T-cell (primary cell): ENCODE measurements at regions not wholly inside any gene's neighbourhood (a gene's known extent, or its start where the extent isn't known, plus 50 kb on each side); places are given as distances from the start of the nearest gene placed in this dataset.

Source experiments
- ATAC-seq, 4 experiments: fragments of 200-7000 bp in 3 of 4; fragments of 150-1000 bp in 1 of 4; cut with Tn5 transposase; replicated peaks in 1 of 4; 1 replicate in 3 of 4; 2 replicates in 1 of 4; pipeline ENCODE4 v1.10.0; 2021; ENCODE audit warnings: moderate library complexity in 3 of 4, mild to moderate bottlenecking in 2 of 4, moderate number of reproducible peaks in 1 of 4
- CTCF ChIA-PET, 2 donors: fragments of 300-600 bp; sonication (Branson Sonifier 250); formaldehyde crosslinking; loops; one replicate each; lab custom pipeline; 2022; ENCODE audit warnings: antibody characterized with exemption in 2 of 2; lab: Charles Lee
- POLR2A ChIA-PET, 2 donors: fragments of 300-600 bp; sonication (Branson Sonifier 250); formaldehyde crosslinking; loops; one replicate each; lab custom pipeline; 2022; ENCODE audit warnings: antibody characterized with exemption in 2 of 2; lab: Charles Lee
- DNase-seq, 35 experiments: peaks; one replicate each; pipeline versions ENCODE4 v3.0.0 to v3.0.0-alpha.2; 2013 to 2023
- H3K27ac ChIP-seq: one replicate; pipeline ENCODE4 v1.5.1; 2013; ENCODE audit warnings: low read length
- H3K27me3 ChIP-seq, 2 experiments: replicated peaks in 1 of 2; 1 replicate in 1 of 2; 2 replicates in 1 of 2; pipeline versions ENCODE4 v1.6.1 to v1.7.0; 2013; ENCODE audit warnings: low read length in 1 of 2, mixed read lengths in 1 of 2; ENCODE audit not compliant: control insufficient read depth in 2 of 2, insufficient read depth in 2 of 2; ENCODE audit errors: extremely low read depth in 1 of 2
- H3K36me3 ChIP-seq, 2 donors: 1 replicate in 1 of 2; 2 replicates in 1 of 2; pipeline versions ENCODE4 v1.6.1 to v1.7.0; 2013; ENCODE audit warnings: low read length in 1 of 2; ENCODE audit not compliant: control insufficient read depth in 2 of 2, insufficient read depth in 1 of 2; ENCODE audit errors: extremely low read depth in 1 of 2
- H3K4me1 ChIP-seq, 2 experiments: 1 replicate in 1 of 2; 2 replicates in 1 of 2; pipeline versions ENCODE4 v1.6.1 to v1.7.0; 2013; ENCODE audit warnings: low read length in 2 of 2, mixed read lengths in 1 of 2; ENCODE audit not compliant: insufficient read depth in 2 of 2, control insufficient read depth in 1 of 2; ENCODE audit errors: extremely low read depth in 1 of 2
- H3K4me3 ChIP-seq, 2 donors: 1 replicate in 1 of 2; 2 replicates in 1 of 2; pipeline versions ENCODE4 v1.5.1 to v1.7.0; 2013; ENCODE audit warnings: mild to moderate bottlenecking in 2 of 2, low read length in 1 of 2, moderate library complexity in 1 of 2; ENCODE audit not compliant: control insufficient read depth in 1 of 2; ENCODE audit errors: extremely low read depth in 1 of 2
- H3K9me3 ChIP-seq: 2 replicates; pipeline ENCODE4 v1.7.0; 2013
- H3K27ac Mint-ChIP-seq, 2 donors: one replicate each; pipeline ENCODE4 v1.8.0; 2020 to 2021; ENCODE audit warnings: mild to moderate bottlenecking in 2 of 2, mixed read lengths in 2 of 2
- H3K27me3 Mint-ChIP-seq, 2 donors: one replicate each; pipeline ENCODE4 v1.8.0; 2021 to 2022; ENCODE audit warnings: mixed read lengths in 2 of 2
- H3K36me3 Mint-ChIP-seq: one replicate; pipeline ENCODE4 v1.8.0; 2021; ENCODE audit warnings: mixed read lengths
- H3K4me1 Mint-ChIP-seq, 3 donors: one replicate each; pipeline ENCODE4 v1.8.0; 2020 to 2022; ENCODE audit warnings: mixed read lengths in 3 of 3, mild to moderate bottlenecking in 1 of 3
- H3K4me3 Mint-ChIP-seq, 3 donors: one replicate each; pipeline ENCODE4 v1.8.0; 2020 to 2022; ENCODE audit warnings: mild to moderate bottlenecking in 3 of 3, mixed read lengths in 3 of 3, moderate library complexity in 3 of 3
- H3K9me3 Mint-ChIP-seq, 3 donors: one replicate each; pipeline ENCODE4 v1.8.0; 2020 to 2022; ENCODE audit warnings: mixed read lengths in 3 of 3
- WGBS: methylation state at CpG from one replicate; pipeline ENCODE4 v1.1.5; 2013; ENCODE audit warnings: missing lambda C conversion rate; ENCODE audit not compliant: insufficient coverage; 5-methylcytosine and 5-hydroxymethylcytosine counted together

GRCh38 chr19:29263305-29264135, 50.6 kb upstream of the UQCRFS1 start:
- H3K27me3 Mint-ChIP-seq, result peaks cover 31 to 34% of the 10 kb centered on the region in 2 donors
- H3K4me1 Mint-ChIP-seq, result peaks cover 0 to 7% (median 0%) of the 10 kb centered on the region in 3 donors
- ATAC-seq (peak; percentile 43 to 59 (median 46)), DNase-seq (peak in 34 of 35 experiments; percentile 12 to 74 (median 44))
- WGBS, result 24% methylated on average over 7 of the region's 8 CpGs
- Histone ChIP-seq H3K4me3 (no peak overlapping the region), H3K4me1 (peaks cover 0 to 12% of the 10 kb centered on the region in 2 experiments), H3K9me3 (no peaks in the 10 kb centered on the region), H3K27ac (no peak overlapping the region), H3K36me3 (no peaks in the 10 kb centered on the region), H3K27me3 (peaks cover 0 to 21% of the 10 kb centered on the region in 2 experiments)
- no peak overlapping the region for H3K4me3 Mint-ChIP-seq
- no peak overlapping the region for H3K27ac Mint-ChIP-seq
- no peaks in the 10 kb centered on the region for H3K36me3 Mint-ChIP-seq
- ChIA-PET POLR2A (no interaction called here), CTCF (interaction anchor here (0.6 to 1.6 kb wide), 10 partner anchors 9 to 527 kb away, joined by 3 to 20 read pairs (median 4); no protein-coding TSS in a partner anchor)
- H3K9me3 Mint-ChIP-seq, result no peaks in the 10 kb centered on the region

DNA sequence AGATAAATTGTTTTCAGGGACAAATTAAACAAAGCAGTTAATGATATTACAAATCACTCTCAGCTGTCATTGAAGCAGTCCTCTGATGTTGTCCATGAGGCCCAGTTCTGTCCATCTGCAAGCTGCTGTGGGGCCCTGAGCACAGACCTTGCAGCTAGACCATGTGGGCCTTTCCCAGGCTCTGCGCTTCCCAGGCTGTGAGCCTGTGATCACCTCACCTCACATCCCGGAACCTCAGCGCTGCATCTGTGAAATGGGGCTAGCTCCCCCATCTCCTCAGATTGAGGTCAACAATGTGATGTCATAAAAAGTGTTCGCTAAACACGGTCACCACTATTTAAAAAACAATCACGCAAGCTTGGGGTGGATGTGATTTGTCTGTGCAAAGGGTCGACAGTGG, 51.9 kb upstream of the UQCRFS1 start:
- ATAC-seq, result no peak
- Mint-ChIP-seq H3K9me3 (no peaks in the 10 kb centered on the region), H3K4me1 (peaks cover 0 to 7% (median 3%) of the 10 kb centered on the region in 3 donors), H3K4me3 (no peak overlapping the region), H3K27me3 (peaks cover 26 to 45% of the 10 kb centered on the region in 2 donors), H3K36me3 (no peaks in the 10 kb centered on the region), H3K27ac (no peak overlapping the region)
- Histone ChIP-seq H3K4me3 (no peak overlapping the region), H3K9me3 (no peaks in the 10 kb centered on the region), H3K4me1 (peaks cover 0 to 12% of the 10 kb centered on the region in 2 experiments), H3K36me3 (no peaks in the 10 kb centered on the region), H3K27me3 (peaks cover 0 to 33% of the 10 kb centered on the region in 2 experiments), H3K27ac (no peak overlapping the region)
- DNase-seq, result no peak
- POLR2A ChIA-PET, result no interaction called here
- 100% methylated on average over 1 of the region's 7 CpGs for WGBS
- CTCF ChIA-PET, result no interaction called here

DNA sequence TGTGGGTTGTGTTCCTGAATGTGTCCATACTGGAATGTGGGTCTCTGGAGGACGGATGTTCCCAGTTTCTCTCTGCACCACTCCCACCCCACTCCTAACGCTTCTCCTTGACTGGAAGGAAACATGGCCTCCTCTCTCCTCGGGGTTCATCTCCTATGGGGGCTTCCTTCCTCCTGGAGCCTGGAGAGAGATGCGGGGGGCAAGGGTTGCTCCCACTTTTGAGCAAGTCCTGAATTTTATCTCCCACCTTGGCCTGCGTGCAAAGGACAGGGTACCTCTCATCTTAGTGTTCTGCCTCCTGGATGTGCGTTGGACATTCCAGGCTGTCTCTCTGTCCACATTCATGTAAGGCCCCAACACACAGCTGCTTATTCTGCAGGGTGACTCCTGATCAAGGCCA, 52.5 kb upstream of the UQCRFS1 start:
- ATAC-seq, result no peak
- Mint-ChIP-seq H3K4me3 (no peak overlapping the region), H3K36me3 (no peaks in the 10 kb centered on the region), H3K4me1 (peaks cover 0 to 7% (median 3%) of the 10 kb centered on the region in 3 donors), H3K27me3 (peaks cover 26 to 45% of the 10 kb centered on the region in 2 donors), H3K9me3 (no peaks in the 10 kb centered on the region), H3K27ac (no peak overlapping the region)
- no peak for DNase-seq
- POLR2A ChIA-PET, result no interaction called here
- no peak overlapping the region for H3K27ac ChIP-seq
- H3K36me3 ChIP-seq, result no peaks in the 10 kb centered on the region
- WGBS, result 79% methylated on average over 4 of the region's 6 CpGs
- H3K27me3 ChIP-seq, result peaks cover 0 to 33% of the 10 kb centered on the region in 2 experiments
- CTCF ChIA-PET, result no interaction called here
- no peak overlapping the region for H3K4me3 ChIP-seq
- H3K4me1 ChIP-seq, result peaks cover 0 to 12% of the 10 kb centered on the region in 2 experiments
- H3K9me3 ChIP-seq, result no peaks in the 10 kb centered on the region

DNA sequence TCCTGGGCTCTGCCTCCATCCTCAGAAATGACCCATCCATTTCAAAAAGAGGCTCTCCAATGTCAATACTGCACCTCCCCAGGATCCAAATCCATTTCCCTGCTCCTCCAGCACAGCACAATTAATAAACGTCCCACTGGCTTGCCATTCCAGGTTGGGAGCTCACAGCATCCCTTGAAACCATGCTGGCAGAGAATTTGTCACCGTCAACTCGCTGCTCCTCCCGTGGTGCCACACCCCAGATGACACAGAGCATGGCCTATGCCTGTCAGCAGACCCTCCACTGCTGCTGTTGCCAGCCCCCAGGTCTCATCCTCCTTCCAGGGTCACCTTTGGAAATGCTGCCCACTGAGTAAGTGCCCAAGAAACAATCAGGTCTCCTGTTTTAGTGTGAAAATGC, 53.0 kb upstream of the UQCRFS1 start:
- Histone ChIP-seq H3K9me3 (no peaks in the 10 kb centered on the region), H3K4me3 (no peak overlapping the region), H3K4me1 (peaks cover 0 to 12% of the 10 kb centered on the region in 2 experiments), H3K27me3 (peaks cover 0 to 33% of the 10 kb centered on the region in 2 experiments), H3K36me3 (no peaks in the 10 kb centered on the region), H3K27ac (no peak overlapping the region)
- ATAC-seq (no peak), DNase-seq (no peak)
- Mint-ChIP-seq H3K4me3 (no peak overlapping the region), H3K4me1 (peaks cover 0 to 7% (median 3%) of the 10 kb centered on the region in 3 donors), H3K27me3 (peaks cover 26 to 45% of the 10 kb centered on the region in 2 donors), H3K36me3 (no peaks in the 10 kb centered on the region), H3K9me3 (no peaks in the 10 kb centered on the region), H3K27ac (no peak overlapping the region)
- ChIA-PET CTCF (no interaction called here), POLR2A (no interaction called here)
- WGBS, result 54% methylated on average over 3 of the region's 4 CpGs

GRCh38 chr19:29266603-29267002, 53.7 kb upstream of the UQCRFS1 start:
- WGBS, result 69% methylated on average over 3 of the region's 4 CpGs
- no peaks in the 10 kb centered on the region for H3K36me3 Mint-ChIP-seq
- Histone ChIP-seq H3K36me3 (no peaks in the 10 kb centered on the region), H3K4me1 (peaks cover 0 to 12% of the 10 kb centered on the region in 2 experiments), H3K27ac (no peak overlapping the region), H3K9me3 (no peaks in the 10 kb centered on the region), H3K27me3 (peaks cover 0 to 33% of the 10 kb centered on the region in 2 experiments), H3K4me3 (no peak overlapping the region)
- H3K4me3 Mint-ChIP-seq, result no peak overlapping the region
- POLR2A ChIA-PET, result no interaction called here
- peaks cover 0 to 7% (median 3%) of the 10 kb centered on the region in 3 donors for H3K4me1 Mint-ChIP-seq
- no peak overlapping the region for H3K27ac Mint-ChIP-seq
- ATAC-seq (no peak), DNase-seq (no peak)
- CTCF ChIA-PET, result no interaction called here
- H3K9me3 Mint-ChIP-seq, result no peaks in the 10 kb centered on the region
- peaks cover 26 to 47% of the 10 kb centered on the region in 2 donors for H3K27me3 Mint-ChIP-seq

GRCh38 chr19:29267701-29268100, 54.8 kb upstream of the UQCRFS1 start:
- Mint-ChIP-seq H3K36me3 (no peaks in the 10 kb centered on the region), H3K27me3 (peaks cover 23 to 52% of the 10 kb centered on the region in 2 donors), H3K27ac (no peak overlapping the region), H3K4me3 (no peak overlapping the region), H3K4me1 (peaks cover 0 to 7% (median 3%) of the 10 kb centered on the region in 3 donors), H3K9me3 (no peaks in the 10 kb centered on the region)
- CTCF ChIA-PET, result no interaction called here
- peaks cover 0 to 12% of the 10 kb centered on the region in 2 experiments for H3K4me1 ChIP-seq
- H3K36me3 ChIP-seq, result no peaks in the 10 kb centered on the region
- POLR2A ChIA-PET, result no interaction called here
- no peak overlapping the region for H3K27ac ChIP-seq
- no peak for ATAC-seq
- H3K9me3 ChIP-seq, result no peaks in the 10 kb centered on the region
- no peak overlapping the region for H3K4me3 ChIP-seq
- 80% methylated on average over 2 of the region's 8 CpGs for WGBS
- DNase-seq, result no peak
- H3K27me3 ChIP-seq, result peaks cover 0 to 31% of the 10 kb centered on the region in 2 experiments
